Mesendoderm (in vitro differentiated cells): ENCODE measurements at regions not wholly inside any gene's neighbourhood (a gene's known extent, or its start where the extent isn't known, plus 50 kb on each side); places are given as distances from the start of the nearest gene placed in this dataset.

Experiments used
- DNase-seq: peaks from one replicate; pipeline ENCODE4 v3.0.0; 2013
- H2AK5ac ChIP-seq: 2 replicates; pipeline ENCODE4 v1.6.1; 2013; ENCODE audit warnings: low read length, inconsistent platforms
- H2BK120ac ChIP-seq: 2 replicates; pipeline ENCODE4 v1.6.1; 2013; ENCODE audit warnings: low read depth, mild to moderate bottlenecking, low read length, moderate library complexity, mixed read lengths
- H2BK15ac ChIP-seq: replicated peaks from 2 replicates; pipeline ENCODE4 v1.6.1; 2013; ENCODE audit warnings: low read depth, mild to moderate bottlenecking, moderate library complexity
- H2BK5ac ChIP-seq: 2 replicates; pipeline ENCODE4 v1.6.1; 2013; ENCODE audit warnings: low read length, inconsistent platforms
- H3K18ac ChIP-seq: 2 replicates; pipeline ENCODE4 v1.6.1; 2013; ENCODE audit warnings: mild to moderate bottlenecking, low read length, mixed read lengths
- H3K23ac ChIP-seq: one replicate; pipeline ENCODE4 v1.6.1; 2013; ENCODE audit warnings: low read length
- H3K27ac ChIP-seq: 2 replicates; pipeline ENCODE4 v1.5.1; 2013; ENCODE audit warnings: low read depth, mild to moderate bottlenecking, inconsistent platforms, low read length, moderate library complexity
- H3K27me3 ChIP-seq: 2 replicates; pipeline ENCODE4 v1.6.1; 2013; ENCODE audit warnings: low read length, control low read depth, mild to moderate bottlenecking, inconsistent platforms; ENCODE audit not compliant: insufficient read depth, poor library complexity
- H3K36me3 ChIP-seq: 2 replicates; pipeline ENCODE4 v1.6.1; 2013; ENCODE audit warnings: low read length, inconsistent platforms; ENCODE audit not compliant: control insufficient read depth, insufficient read depth
- H3K4ac ChIP-seq: one replicate; pipeline ENCODE4 v1.6.1; 2013; ENCODE audit warnings: low read depth, mild to moderate bottlenecking, low read length, moderate library complexity
- H3K4me1 ChIP-seq: 2 replicates; pipeline ENCODE4 v1.6.1; 2013; ENCODE audit warnings: low read depth, low read length, inconsistent platforms; ENCODE audit not compliant: control insufficient read depth
- H3K4me2 ChIP-seq: 2 replicates; pipeline ENCODE4 v1.6.1; 2013; ENCODE audit warnings: low read length
- H3K4me3 ChIP-seq: 2 replicates; pipeline ENCODE4 v1.5.1; 2013; ENCODE audit warnings: mild to moderate bottlenecking, low read length
- H3K56ac ChIP-seq: one replicate; pipeline ENCODE4 v1.6.1; 2013; ENCODE audit warnings: low read length
- H3K79me1 ChIP-seq: 2 replicates; pipeline ENCODE4 v1.6.1; 2013; ENCODE audit warnings: low read length, inconsistent platforms
- H3K79me2 ChIP-seq: 2 replicates; pipeline ENCODE4 v1.6.1; 2013; ENCODE audit warnings: mild to moderate bottlenecking, low read length; ENCODE audit not compliant: control insufficient read depth, insufficient read depth
- H3K9ac ChIP-seq: 2 replicates; pipeline ENCODE4 v1.6.1; 2013; ENCODE audit warnings: low read length, inconsistent platforms
- H4K5ac ChIP-seq: one replicate; pipeline ENCODE4 v1.6.1; 2013; ENCODE audit warnings: low read length
- H4K8ac ChIP-seq: one replicate; pipeline ENCODE4 v1.6.1; 2013; ENCODE audit warnings: low read depth, mild to moderate bottlenecking, control low read depth, low read length, moderate library complexity
- WGBS: extraction: QIAGEN DNeasy Blood & Tissue Kit; methylation state at CpG from one replicate; pipeline ENCODE4 v1.1.7; 2013; ENCODE audit warnings: low lambda C conversion rate, missing lambda C conversion rate; ENCODE audit not compliant: insufficient coverage; ENCODE audit errors: extremely low coverage; 5-methylcytosine and 5-hydroxymethylcytosine counted together

- Histone ChIP-seq H3K9ac (no peak overlapping the region), H3K79me1 (no peaks in the 10 kb centered on the region), H3K27ac (no peak overlapping the region), H2BK120ac (no peak overlapping the region), H2AK5ac (no peak overlapping the region), H4K8ac (no peak overlapping the region), H3K4ac (no peak overlapping the region), H3K27me3 (no peaks in the 10 kb centered on the region), H3K79me2 (no peaks in the 10 kb centered on the region), H3K4me2 (no peak overlapping the region), H3K4me1 (peaks cover 4% of the 10 kb centered on the region), H3K56ac (no peak overlapping the region), H3K36me3 (no peaks in the 10 kb centered on the region), H3K4me3 (no peak overlapping the region), H3K23ac (no peak overlapping the region), H4K5ac (no peak overlapping the region), H2BK5ac (no peak overlapping the region), H2BK15ac (no peak overlapping the region), H3K18ac (no peak overlapping the region)
- DNase-seq = no peak
- no CpG with 5 or more reads among the region's 10 CpGs for WGBS
Observed at GRCh38 chr4:151991001-151991883, 230.4 kb upstream of the GATB start.

DNA sequence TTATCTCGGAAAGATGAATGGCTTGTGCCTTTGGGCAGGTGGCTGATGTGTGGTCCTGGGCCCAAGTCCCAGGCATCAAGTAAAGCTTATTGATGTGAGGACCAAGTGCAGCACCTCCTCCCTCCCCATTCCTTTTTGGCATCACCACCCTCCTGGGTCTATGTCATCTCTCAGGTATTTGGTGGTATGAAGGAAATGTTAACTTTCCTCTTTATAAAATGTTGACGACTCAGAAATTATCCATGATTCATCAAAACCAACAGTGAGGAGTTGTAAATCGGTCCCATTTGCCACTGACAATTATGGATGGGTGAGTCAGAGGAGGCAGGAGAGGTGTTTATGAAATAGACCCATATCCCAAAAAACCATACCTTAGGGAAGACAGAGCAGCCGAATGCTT lies 229.4 kb upstream of the GATB start:
- H3K4me3 ChIP-seq = no peak overlapping the region
- H4K5ac ChIP-seq = no peak overlapping the region
- no peak overlapping the region for H3K9ac ChIP-seq
- H3K18ac ChIP-seq = no peak overlapping the region
- no peaks in the 10 kb centered on the region for H3K79me1 ChIP-seq
- H4K8ac ChIP-seq = no peak overlapping the region
- H3K4me2 ChIP-seq = no peak overlapping the region
- H2AK5ac ChIP-seq = no peak overlapping the region
- no peak overlapping the region for H3K4ac ChIP-seq
- H3K27ac ChIP-seq = no peak overlapping the region
- H2BK15ac ChIP-seq = no peak overlapping the region
- WGBS = no CpG with 5 or more reads among the region's 4 CpGs
- H2BK120ac ChIP-seq = no peak overlapping the region
- no peak overlapping the region for H2BK5ac ChIP-seq
- DNase-seq = peak; percentile 60
- no peak overlapping the region for H3K56ac ChIP-seq
- H3K36me3 ChIP-seq = no peaks in the 10 kb centered on the region
- H3K79me2 ChIP-seq = no peaks in the 10 kb centered on the region
- no peak overlapping the region for H3K23ac ChIP-seq
- no peaks in the 10 kb centered on the region for H3K27me3 ChIP-seq
- H3K4me1 ChIP-seq = peaks cover 4% of the 10 kb centered on the region

DNA sequence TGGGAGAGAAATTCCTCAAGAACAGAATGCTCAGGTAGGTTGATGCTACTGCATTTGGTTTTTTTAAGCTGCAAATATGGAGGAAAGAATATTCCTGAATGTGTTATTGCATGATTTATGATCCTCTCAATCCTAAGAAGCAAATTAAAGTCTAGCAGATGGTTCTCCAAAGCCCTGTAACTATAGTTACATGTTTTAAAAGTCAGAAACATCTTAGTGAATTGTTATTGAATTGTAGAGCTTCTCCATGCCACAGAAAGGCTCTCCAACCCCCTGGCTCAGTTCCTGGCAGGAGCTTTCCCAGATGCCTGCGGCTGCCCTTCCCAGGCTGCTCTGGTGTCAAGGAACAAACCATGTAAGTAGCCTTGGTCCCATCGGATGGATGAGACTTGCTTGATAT lies 227.8 kb upstream of the GATB start:
- DNase-seq = no peak
- H3K4me3 ChIP-seq = no peak overlapping the region
- H3K36me3 ChIP-seq = no peaks in the 10 kb centered on the region
- no peak overlapping the region for H2AK5ac ChIP-seq
- no peak overlapping the region for H2BK120ac ChIP-seq
- no peaks in the 10 kb centered on the region for H3K27me3 ChIP-seq
- H3K56ac ChIP-seq = no peak overlapping the region
- H3K4ac ChIP-seq = no peak overlapping the region
- no peaks in the 10 kb centered on the region for H3K79me2 ChIP-seq
- no peak overlapping the region for H4K8ac ChIP-seq
- H3K79me1 ChIP-seq = no peaks in the 10 kb centered on the region
- no peak overlapping the region for H3K9ac ChIP-seq
- no peak overlapping the region for H2BK5ac ChIP-seq
- H3K4me1 ChIP-seq = peaks cover 5% of the 10 kb centered on the region
- H3K27ac ChIP-seq = no peak overlapping the region
- H3K23ac ChIP-seq = no peak overlapping the region
- WGBS = no CpG with 5 or more reads among the region's 2 CpGs
- no peak overlapping the region for H2BK15ac ChIP-seq
- H4K5ac ChIP-seq = no peak overlapping the region
- H3K18ac ChIP-seq = no peak overlapping the region
- no peak overlapping the region for H3K4me2 ChIP-seq

DNA sequence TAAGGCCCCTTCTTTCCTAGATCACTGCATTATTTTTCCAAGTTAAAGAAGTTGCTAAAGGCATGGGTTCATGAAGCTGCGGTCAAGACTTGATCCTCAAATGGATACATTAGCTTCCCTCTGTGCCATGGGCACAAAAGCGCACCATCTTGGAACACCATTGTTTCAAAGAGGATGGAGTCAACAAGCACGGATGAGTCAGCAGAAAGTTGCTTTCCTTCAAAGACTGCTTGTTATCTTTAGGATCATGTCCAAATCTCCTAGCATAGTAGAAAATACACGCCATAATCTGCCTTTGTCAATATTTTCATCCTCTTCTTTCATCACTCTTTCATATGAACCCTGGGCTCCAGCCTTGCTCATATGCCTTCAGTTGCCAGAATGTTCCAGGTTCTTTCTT lies 226.8 kb upstream of the GATB start:
- WGBS = no CpG with 5 or more reads among the region's 4 CpGs
- H4K5ac ChIP-seq = no peak overlapping the region
- no peak overlapping the region for H2AK5ac ChIP-seq
- H3K36me3 ChIP-seq = no peaks in the 10 kb centered on the region
- H4K8ac ChIP-seq = no peak overlapping the region
- no peaks in the 10 kb centered on the region for H3K79me1 ChIP-seq
- H3K4ac ChIP-seq = no peak overlapping the region
- H3K56ac ChIP-seq = no peak overlapping the region
- no peak overlapping the region for H2BK120ac ChIP-seq
- H3K9ac ChIP-seq = no peak overlapping the region
- no peak overlapping the region for H3K4me3 ChIP-seq
- H3K79me2 ChIP-seq = no peaks in the 10 kb centered on the region
- peaks cover 2% of the 10 kb centered on the region for H3K4me1 ChIP-seq
- DNase-seq = no peak
- H3K27ac ChIP-seq = no peak overlapping the region
- H3K18ac ChIP-seq = no peak overlapping the region
- no peaks in the 10 kb centered on the region for H3K27me3 ChIP-seq
- H2BK5ac ChIP-seq = no peak overlapping the region
- H2BK15ac ChIP-seq = no peak overlapping the region
- no peak overlapping the region for H3K23ac ChIP-seq
- H3K4me2 ChIP-seq = no peak overlapping the region

DNA sequence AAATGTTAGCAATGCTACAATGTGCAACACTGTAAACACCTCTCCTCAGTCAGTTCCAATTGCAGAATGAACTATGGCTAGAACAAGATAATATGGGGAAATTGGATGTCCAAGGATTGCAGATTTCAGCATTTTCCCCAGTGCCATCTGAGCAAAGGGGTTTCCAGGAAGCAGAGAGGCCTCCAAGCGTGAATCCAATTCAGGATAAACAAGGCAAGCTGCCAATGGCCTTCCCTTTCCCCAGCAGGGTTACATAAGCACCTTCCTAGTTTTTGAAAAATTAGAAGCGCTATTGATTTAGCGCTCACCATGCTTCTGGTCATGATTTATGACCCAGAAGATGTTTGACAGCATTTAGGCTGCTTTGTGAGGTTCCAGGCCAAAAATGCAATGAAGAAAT lies 223.0 kb upstream of the GATB start:
- no peak overlapping the region for H2BK15ac ChIP-seq
- no peaks in the 10 kb centered on the region for H3K79me2 ChIP-seq
- H3K27ac ChIP-seq = no peak overlapping the region
- DNase-seq = no peak
- no peak overlapping the region for H3K4me3 ChIP-seq
- no peak overlapping the region for H3K4ac ChIP-seq
- H4K8ac ChIP-seq = no peak overlapping the region
- H3K27me3 ChIP-seq = no peaks in the 10 kb centered on the region
- H3K18ac ChIP-seq = no peak overlapping the region
- no peak overlapping the region for H3K23ac ChIP-seq
- WGBS = no CpG with 5 or more reads among the region's 3 CpGs
- peaks cover 2% of the 10 kb centered on the region for H3K4me1 ChIP-seq
- no peak overlapping the region for H3K4me2 ChIP-seq
- H2BK120ac ChIP-seq = no peak overlapping the region
- no peak overlapping the region for H3K9ac ChIP-seq
- no peaks in the 10 kb centered on the region for H3K36me3 ChIP-seq
- H4K5ac ChIP-seq = no peak overlapping the region
- no peak overlapping the region for H2BK5ac ChIP-seq
- no peak overlapping the region for H2AK5ac ChIP-seq
- no peaks in the 10 kb centered on the region for H3K79me1 ChIP-seq
- H3K56ac ChIP-seq = no peak overlapping the region

- H3K4me3 ChIP-seq = no peak overlapping the region
- no peak overlapping the region for H3K23ac ChIP-seq
- no peak overlapping the region for H2BK120ac ChIP-seq
- H3K36me3 ChIP-seq = no peaks in the 10 kb centered on the region
- no peak overlapping the region for H3K27ac ChIP-seq
- H2BK15ac ChIP-seq = no peak overlapping the region
- H3K4ac ChIP-seq = no peak overlapping the region
- no peaks in the 10 kb centered on the region for H3K79me2 ChIP-seq
- WGBS = no CpG with 5 or more reads among the region's 4 CpGs
- H3K4me2 ChIP-seq = no peak overlapping the region
- peaks cover 2% of the 10 kb centered on the region for H3K4me1 ChIP-seq
- no peak overlapping the region for H3K9ac ChIP-seq
- no peak overlapping the region for H2BK5ac ChIP-seq
- no peak overlapping the region for H4K5ac ChIP-seq
- DNase-seq = no peak
- no peak overlapping the region for H4K8ac ChIP-seq
- H2AK5ac ChIP-seq = no peak overlapping the region
- no peak overlapping the region for H3K56ac ChIP-seq
- no peaks in the 10 kb centered on the region for H3K79me1 ChIP-seq
- no peak overlapping the region for H3K18ac ChIP-seq
- H3K27me3 ChIP-seq = no peaks in the 10 kb centered on the region
Observed at GRCh38 chr4:151979819-151980218, 219.0 kb upstream of the GATB start.
